Smooth muscle cell (in vitro differentiated cells): ENCODE measurements at regions not wholly inside any gene's neighbourhood (a gene's known extent, or its start where the extent isn't known, plus 50 kb on each side); places are given as distances from the start of the nearest gene placed in this dataset.

Source experiments
- DNase-seq: peaks from one replicate; lab custom pipeline; 2025; ENCODE audit not compliant: unreplicated experiment; lab: John Stamatoyannopoulos, UW
- H2AFZ ChIP-seq: fragments of 200-600 bp; sonication (generic); 2 replicates; pipeline ENCODE4 v1.6.0; 2016; ENCODE audit warnings: antibody characterized with exemption, low read depth, mild to moderate bottlenecking
- H3F3A ChIP-seq: fragments of 200-600 bp; sonication (generic); 2 replicates; pipeline ENCODE4 v1.6.0; 2017; ENCODE audit warnings: antibody characterized with exemption, low read depth
- H3K27ac ChIP-seq: fragments of 200-600 bp; sonication (generic); 2 replicates; pipeline ENCODE4 v1.5.1; 2016; ENCODE audit warnings: low read depth, mild to moderate bottlenecking
- H3K27me3 ChIP-seq: fragments of 200-600 bp; sonication (generic); 2 replicates; pipeline ENCODE4 v1.6.1; 2016; ENCODE audit warnings: low read depth, mild to moderate bottlenecking
- H3K36me3 ChIP-seq: fragments of 200-600 bp; sonication (generic); 2 replicates; pipeline ENCODE4 v1.5.1; 2016; ENCODE audit warnings: low read depth
- H3K4me1 ChIP-seq: fragments of 200-600 bp; sonication (generic); 2 replicates; pipeline ENCODE4 v1.5.1; 2016; ENCODE audit warnings: low read depth
- H3K4me2 ChIP-seq: fragments of 200-600 bp; sonication (generic); 2 replicates; pipeline ENCODE4 v1.6.0; 2016; ENCODE audit warnings: mild to moderate bottlenecking
- H3K4me3 ChIP-seq: fragments of 200-600 bp; sonication (generic); 2 replicates; pipeline ENCODE4 v1.5.1; 2016; ENCODE audit warnings: mild to moderate bottlenecking
- H3K79me2 ChIP-seq: fragments of 200-600 bp; sonication (generic); 2 replicates; pipeline ENCODE4 v1.6.0; 2016; ENCODE audit warnings: low read depth, mild to moderate bottlenecking
- H3K9ac ChIP-seq: fragments of 200-600 bp; sonication (generic); 2 replicates; pipeline ENCODE4 v1.6.0; 2016; ENCODE audit warnings: low read depth
- H3K9me3 ChIP-seq: fragments of 200-600 bp; sonication (generic); replicated peaks from 2 replicates; pipeline ENCODE4 v1.5.1; 2016; ENCODE audit warnings: low read depth
- H4K20me1 ChIP-seq: fragments of 200-600 bp; sonication (generic); 2 replicates; pipeline ENCODE4 v1.6.0; 2016; ENCODE audit warnings: low read depth
- CTCF ChIP-seq: fragments of 200-600 bp; sonication (generic); IDR thresholded peaks from 2 replicates; pipeline ENCODE4 v1.5.1; 2017; ENCODE audit warnings: borderline replicate concordance, mild to moderate bottlenecking, antibody characterized with exemption; ENCODE audit not compliant: insufficient read depth, poor library complexity, severe bottlenecking
- WGBS: methylation state at CpG from one replicate; pipeline ENCODE4 v1.1.7; 2016; ENCODE audit warnings: low lambda C conversion rate; 5-methylcytosine and 5-hydroxymethylcytosine counted together

GRCh38 chr6:22903826-22904225 is 334.5 kb downstream of the HDGFL1 start:
- Histone ChIP-seq H3K36me3 (no peaks in the 10 kb centered on the region), H3K27ac (no peak overlapping the region), H3K79me2 (no peaks in the 10 kb centered on the region), H3K4me2 (no peak overlapping the region), H3K4me1 (no peaks in the 10 kb centered on the region), H3K27me3 (no peaks in the 10 kb centered on the region), H2AFZ (peak overlapping the region; percentile 55), H3K9ac (no peak overlapping the region), H3F3A (no peaks in the 10 kb centered on the region), H3K9me3 (no peaks in the 10 kb centered on the region), H3K4me3 (no peak overlapping the region), H4K20me1 (no peaks in the 10 kb centered on the region)
- no peak for TF ChIP-seq CTCF
- no peak for DNase-seq
- WGBS = 94% methylated on average over 3 of the region's 3 CpGs

DNA sequence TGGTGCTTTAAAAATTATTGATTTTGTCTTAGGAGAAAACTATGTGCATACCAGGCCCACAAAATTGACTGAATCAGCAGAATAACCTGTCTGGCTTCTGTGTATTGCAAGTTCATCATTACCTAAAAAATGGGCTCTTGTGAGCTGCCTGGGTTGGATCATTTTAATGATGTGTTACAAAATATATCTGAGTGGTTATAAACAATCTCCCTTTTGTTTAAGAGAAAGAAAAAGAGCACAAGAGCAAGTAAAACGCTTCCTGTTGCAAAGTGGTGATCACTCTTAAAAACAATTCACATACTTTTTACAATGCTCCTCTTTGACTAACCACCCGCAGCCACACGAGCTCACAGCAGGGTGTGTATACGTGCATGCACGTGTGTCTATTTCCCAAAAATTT is 335.1 kb downstream of the HDGFL1 start:
- no peaks in the 10 kb centered on the region for H3K4me1 ChIP-seq

GRCh38 chr6:22906091-22906549 is 336.8 kb downstream of the HDGFL1 start:
- Histone ChIP-seq H3K4me1 (no peaks in the 10 kb centered on the region), H3F3A (no peaks in the 10 kb centered on the region), H3K36me3 (no peaks in the 10 kb centered on the region), H3K9ac (no peak overlapping the region), H3K79me2 (no peaks in the 10 kb centered on the region), H3K9me3 (no peaks in the 10 kb centered on the region), H3K27me3 (no peaks in the 10 kb centered on the region), H3K27ac (no peak overlapping the region), H3K4me3 (no peak overlapping the region), H3K4me2 (no peak overlapping the region), H2AFZ (peak overlapping the region; percentile 45), H4K20me1 (no peaks in the 10 kb centered on the region)
- 47% methylated on average over 2 of the region's 3 CpGs for WGBS
- DNase-seq = no peak
- peak; percentile 33 for TF ChIP-seq CTCF

More for the DNA sequence above, 335.1 kb downstream of the HDGFL1 start:
- H3K4me3 ChIP-seq = no peak overlapping the region
- no peak overlapping the region for H3K4me2 ChIP-seq
- no peak overlapping the region for H3K27ac ChIP-seq
- no peaks in the 10 kb centered on the region for H4K20me1 ChIP-seq
- WGBS = 56% methylated on average over 5 of the region's 5 CpGs
- H3K79me2 ChIP-seq = no peaks in the 10 kb centered on the region
- no peaks in the 10 kb centered on the region for H3K9me3 ChIP-seq
- no peaks in the 10 kb centered on the region for H3F3A ChIP-seq
- no peaks in the 10 kb centered on the region for H3K27me3 ChIP-seq
- H2AFZ ChIP-seq = peak overlapping the region; percentile 35
- no peak for DNase-seq
- H3K9ac ChIP-seq = no peak overlapping the region
- no peak for TF ChIP-seq CTCF
- no peaks in the 10 kb centered on the region for H3K36me3 ChIP-seq

GRCh38 chr6:22907085-22907484 is 337.7 kb downstream of the HDGFL1 start:
- H3K27ac ChIP-seq = no peak overlapping the region
- H3K9me3 ChIP-seq = no peaks in the 10 kb centered on the region
- no peak for DNase-seq
- H3K4me3 ChIP-seq = no peak overlapping the region
- no peaks in the 10 kb centered on the region for H3K27me3 ChIP-seq
- H3K9ac ChIP-seq = no peak overlapping the region
- 100% methylated on average over 1 of the region's 1 CpG for WGBS
- no peaks in the 10 kb centered on the region for H4K20me1 ChIP-seq
- H3F3A ChIP-seq = no peaks in the 10 kb centered on the region
- no peaks in the 10 kb centered on the region for H3K4me1 ChIP-seq
- H3K4me2 ChIP-seq = no peak overlapping the region
- no peak overlapping the region for H2AFZ ChIP-seq
- no peaks in the 10 kb centered on the region for H3K79me2 ChIP-seq
- TF ChIP-seq CTCF = no peak
- H3K36me3 ChIP-seq = no peaks in the 10 kb centered on the region
